ENCODE measurements at regions not wholly inside any gene's neighbourhood (a gene's known extent, or its start where the extent isn't known, plus 50 kb on each side); places are given as distances from the start of the nearest gene placed in this dataset.
A peak's percentile ranks its signal among the peaks of the same experiment; 100 is the strongest.

GRCh38 chr17:13367154-13367553 is 234.6 kb downstream of the HS3ST3A1 start:
- in situ Hi-C loops (cut with MboI) = no loop called here
- DNase-seq = no peak
- Histone ChIP-seq H3K27ac (no peak overlapping the region), H3K9ac (no peak overlapping the region), H3K9me2 (ENCODE audit: insufficient read depth) (no peaks in the 10 kb centered on the region), H4K20me1 (ENCODE audit: insufficient read depth) (no peaks in the 10 kb centered on the region), H2AFZ (no peak overlapping the region), H3F3A (ENCODE audit: insufficient read depth) (peaks cover 34% of the 10 kb centered on the region), H3K9me3 (ENCODE audit: low read depth) (no peaks in the 10 kb centered on the region), H3K79me2 (ENCODE audit: insufficient read depth) (no peaks in the 10 kb centered on the region), H3K27me3 (replicated peaks; ENCODE audit: insufficient read depth) (no peaks in the 10 kb centered on the region), H3K4me1 (ENCODE audit: insufficient read depth) (peaks cover 37% of the 10 kb centered on the region), H3K4me2 (ENCODE audit: unreplicated experiment) (no peak overlapping the region), H3K4me3 (no peak overlapping the region), H3K36me3 (ENCODE audit: low read depth) (no peaks in the 10 kb centered on the region)
- 54 to 60% methylated on average over 2 of the region's 2 CpGs for WGBS, 2 experiments (ENCODE audit: low coverage in 1 of 2, low lambda C conversion rate in 2 of 2, missing lambda C conversion rate in 2 of 2)
- TF ChIP-seq EZH2phosphoT487 (IDR thresholded peaks at IDR 0.05; ENCODE audit: insufficient read depth, low read depth) (no peak), EZH2 (IDR thresholded peaks at IDR 0.05; ENCODE audit: insufficient read depth, poor library complexity, severe bottlenecking) (no peak)

- Histone ChIP-seq H3K9me2 (ENCODE audit: insufficient read depth) (no peaks in the 10 kb centered on the region), H3K4me3 (no peak overlapping the region), H3K27ac (peak overlapping the region; percentile 35), H3K4me1 (ENCODE audit: insufficient read depth) (peaks cover 42% of the 10 kb centered on the region), H3F3A (ENCODE audit: insufficient read depth) (peaks cover 36% of the 10 kb centered on the region), H3K4me2 (ENCODE audit: unreplicated experiment) (peak overlapping the region; percentile 23), H3K9ac (no peak overlapping the region), H4K20me1 (ENCODE audit: insufficient read depth) (no peaks in the 10 kb centered on the region), H3K9me3 (ENCODE audit: low read depth) (no peaks in the 10 kb centered on the region), H3K27me3 (replicated peaks; ENCODE audit: insufficient read depth) (no peaks in the 10 kb centered on the region), H3K36me3 (ENCODE audit: low read depth) (no peaks in the 10 kb centered on the region), H2AFZ (0 out of 2 replicates have a peak overlapping the region, but pooled peaks have one; percentile 9), H3K79me2 (ENCODE audit: insufficient read depth) (no peaks in the 10 kb centered on the region)
- in situ Hi-C loops (cut with MboI) = no loop called here
- TF ChIP-seq EZH2 (IDR thresholded peaks at IDR 0.05; ENCODE audit: insufficient read depth, poor library complexity, severe bottlenecking) (no peak), EZH2phosphoT487 (IDR thresholded peaks at IDR 0.05; ENCODE audit: insufficient read depth, low read depth) (no peak)
- peak; percentile 64 for DNase-seq
- WGBS, 2 experiments (ENCODE audit: low coverage in 1 of 2, low lambda C conversion rate in 2 of 2, missing lambda C conversion rate in 2 of 2) = 75 to 79% methylated on average over 4 of the region's 4 CpGs
Measured at GRCh38 chr17:13365331-13365730, 236.4 kb downstream of the HS3ST3A1 start.

GRCh38 chr17:13363771-13364170 is 238.0 kb downstream of the HS3ST3A1 start:
- no peaks in the 10 kb centered on the region for H4K20me1 ChIP-seq (ENCODE audit: insufficient read depth)
- no peak for TF ChIP-seq EZH2 (IDR thresholded peaks at IDR 0.05; ENCODE audit: insufficient read depth, poor library complexity, severe bottlenecking)
- no peak for TF ChIP-seq EZH2phosphoT487 (IDR thresholded peaks at IDR 0.05; ENCODE audit: insufficient read depth, low read depth)
- no peaks in the 10 kb centered on the region for H3K79me2 ChIP-seq (ENCODE audit: insufficient read depth)
- peak overlapping the region; percentile 24 for H2AFZ ChIP-seq
- no peak for DNase-seq
- peak overlapping the region; percentile 53 for H3K4me2 ChIP-seq (ENCODE audit: unreplicated experiment)
- no peaks in the 10 kb centered on the region for H3K9me2 ChIP-seq (ENCODE audit: insufficient read depth)
- H3K4me3 ChIP-seq = no peak overlapping the region
- H3K27ac ChIP-seq = peak overlapping the region; percentile 69; the same call in 1 of the 2 replicates
- peaks cover 36% of the 10 kb centered on the region for H3F3A ChIP-seq (ENCODE audit: insufficient read depth)
- H3K9ac ChIP-seq = no peak overlapping the region
- 43 to 64% methylated on average over 1 of the region's 1 CpG for WGBS, 2 experiments (ENCODE audit: low coverage in 1 of 2, low lambda C conversion rate in 2 of 2, missing lambda C conversion rate in 2 of 2)
- H3K4me1 ChIP-seq (ENCODE audit: insufficient read depth) = peaks cover 42% of the 10 kb centered on the region
- in situ Hi-C loops (cut with MboI) = no loop called here
- no peaks in the 10 kb centered on the region for H3K36me3 ChIP-seq (ENCODE audit: low read depth)
- H3K27me3 ChIP-seq (replicated peaks; ENCODE audit: insufficient read depth) = no peaks in the 10 kb centered on the region
- no peaks in the 10 kb centered on the region for H3K9me3 ChIP-seq (ENCODE audit: low read depth)

- Histone ChIP-seq H2AFZ (peak overlapping the region; percentile 20), H3K79me2 (ENCODE audit: insufficient read depth) (no peaks in the 10 kb centered on the region), H3F3A (ENCODE audit: insufficient read depth) (peaks cover 36% of the 10 kb centered on the region), H3K36me3 (ENCODE audit: low read depth) (no peaks in the 10 kb centered on the region), H3K4me3 (peak overlapping the region; percentile 45), H3K9me3 (ENCODE audit: low read depth) (no peaks in the 10 kb centered on the region), H3K27ac (peak overlapping the region; percentile 69), H3K4me1 (ENCODE audit: insufficient read depth) (peaks cover 42% of the 10 kb centered on the region), H4K20me1 (ENCODE audit: insufficient read depth) (no peaks in the 10 kb centered on the region), H3K27me3 (replicated peaks; ENCODE audit: insufficient read depth) (no peaks in the 10 kb centered on the region), H3K9me2 (ENCODE audit: insufficient read depth) (no peaks in the 10 kb centered on the region), H3K9ac (peak overlapping the region; percentile 41), H3K4me2 (ENCODE audit: unreplicated experiment) (peak overlapping the region; percentile 53)
- TF ChIP-seq EZH2phosphoT487 (IDR thresholded peaks at IDR 0.05; ENCODE audit: insufficient read depth, low read depth) = no peak
- no peak for TF ChIP-seq EZH2 (IDR thresholded peaks at IDR 0.05; ENCODE audit: insufficient read depth, poor library complexity, severe bottlenecking)
- in situ Hi-C loops (cut with MboI) = no loop called here
- DNase-seq = peak; percentile 94
- 38 to 42% methylated on average over 9 of the region's 9 CpGs for WGBS, 2 experiments (ENCODE audit: low coverage in 1 of 2, low lambda C conversion rate in 2 of 2, missing lambda C conversion rate in 2 of 2)
Measured at GRCh38 chr17:13362341-13363122, 239.2 kb downstream of the HS3ST3A1 start.

Data from GM23248 (cell line).